ENCODE measurements at regions not wholly inside any gene's neighbourhood (a gene's known extent, or its start where the extent isn't known, plus 50 kb on each side); places are given as distances from the start of the nearest gene placed in this dataset.

DNA sequence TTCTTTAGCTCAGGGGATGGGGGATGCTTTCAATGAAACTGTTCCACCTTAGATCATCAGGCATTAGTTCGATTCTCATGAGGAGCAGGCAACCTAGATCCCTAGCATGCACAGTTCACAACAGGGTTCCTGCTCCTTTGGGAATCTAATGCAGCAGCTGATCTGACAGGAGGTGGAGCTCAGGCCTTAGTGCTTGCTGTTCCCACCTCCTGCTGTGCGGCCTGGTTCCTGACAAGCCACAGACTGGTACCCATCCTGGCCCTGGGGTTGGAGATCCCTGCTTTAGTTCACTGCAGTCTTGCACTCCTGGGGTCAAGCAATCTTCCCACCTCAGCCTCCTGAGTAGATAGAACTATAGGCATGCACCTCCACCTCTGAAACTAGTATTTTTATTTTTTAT lies 1369.8 kb upstream of the NUDT12 start:
- Histone ChIP-seq H3K9me3 (ENCODE audit: control insufficient read depth, insufficient read depth, low read length) (peaks cover 8% of the 10 kb centered on the region; the same call in 1 of the 2 replicates), H3K27me3 (ENCODE audit: control insufficient read depth, insufficient read depth, low read length) (no peaks in the 10 kb centered on the region), H3K4me3 (ENCODE audit: low read depth, low read length) (no peak overlapping the region), H3K27ac (ENCODE audit: low read depth, low read length) (no peak overlapping the region)
- no peak for TF ChIP-seq CTCF (IDR thresholded peaks at IDR 0.05; ENCODE audit: low read depth, low read length)
- DNase-seq (ENCODE audit: low read depth, low spot score), result no peak
- CTCF ChIA-PET, result no interaction called here
- POLR2A ChIA-PET, result no interaction called here

- Histone ChIP-seq H3K9me3 (ENCODE audit: control insufficient read depth, insufficient read depth, low read length) (peaks cover 8% of the 10 kb centered on the region), H3K27ac (ENCODE audit: low read depth, low read length) (no peak overlapping the region), H3K27me3 (ENCODE audit: control insufficient read depth, insufficient read depth, low read length) (no peaks in the 10 kb centered on the region), H3K4me3 (ENCODE audit: low read depth, low read length) (no peak overlapping the region)
- POLR2A ChIA-PET, result no interaction called here
- CTCF ChIA-PET, result no interaction called here
- no peak for DNase-seq (ENCODE audit: low read depth, low spot score)
- TF ChIP-seq CTCF (IDR thresholded peaks at IDR 0.05; ENCODE audit: low read depth, low read length), result no peak
These were observed 1366.4 kb upstream of the NUDT12 start for GRCh38 chr5:104928906-104929520.

- Histone ChIP-seq H3K4me3 (ENCODE audit: low read depth, low read length) (no peak overlapping the region), H3K9me3 (ENCODE audit: control insufficient read depth, insufficient read depth, low read length) (no peaks in the 10 kb centered on the region), H3K27me3 (ENCODE audit: control insufficient read depth, insufficient read depth, low read length) (no peaks in the 10 kb centered on the region), H3K27ac (ENCODE audit: low read depth, low read length) (no peak overlapping the region)
- DNase-seq (ENCODE audit: low read depth, low spot score), result no peak
- TF ChIP-seq CTCF (IDR thresholded peaks at IDR 0.05; ENCODE audit: low read depth, low read length), result no peak
- ChIA-PET POLR2A (no interaction called here), CTCF (no interaction called here)
These were observed 1352.6 kb upstream of the NUDT12 start for GRCh38 chr5:104915226-104915625.

DNA sequence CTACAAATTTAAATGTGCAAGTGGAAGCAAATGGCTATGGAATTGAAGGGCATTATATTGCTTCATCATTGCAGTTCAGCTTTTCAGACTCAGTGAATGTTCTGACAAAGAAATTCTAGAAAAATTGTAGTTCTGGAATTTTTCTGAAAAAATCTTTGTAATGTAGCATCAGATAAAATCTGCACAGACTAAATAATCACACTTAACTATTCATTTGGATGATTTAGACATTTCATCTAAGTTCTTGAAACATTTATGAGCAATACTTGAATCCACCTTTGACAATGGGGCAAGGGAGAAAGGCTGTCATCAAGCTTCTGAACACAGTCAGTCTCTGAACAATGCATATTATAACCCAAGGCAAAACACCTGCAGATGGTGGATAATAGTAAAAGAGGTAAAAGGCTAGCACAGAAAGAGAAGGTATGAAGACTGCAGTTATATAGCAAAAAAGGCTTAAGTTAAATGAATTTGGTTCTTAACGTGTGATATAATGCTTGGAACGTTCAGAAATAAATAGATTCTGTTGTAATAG lies 1352.0 kb upstream of the NUDT12 start:
- no peaks in the 10 kb centered on the region for H3K9me3 ChIP-seq (ENCODE audit: control insufficient read depth, insufficient read depth, low read length)
- no peak for DNase-seq (ENCODE audit: low read depth, low spot score)
- no peak for TF ChIP-seq CTCF (IDR thresholded peaks at IDR 0.05; ENCODE audit: low read depth, low read length)
- ChIA-PET POLR2A (no interaction called here), CTCF (no interaction called here)
- H3K27me3 ChIP-seq (ENCODE audit: control insufficient read depth, insufficient read depth, low read length), result no peaks in the 10 kb centered on the region
- H3K4me3 ChIP-seq (ENCODE audit: low read depth, low read length), result no peak overlapping the region
- no peak overlapping the region for H3K27ac ChIP-seq (ENCODE audit: low read depth, low read length)

DNA sequence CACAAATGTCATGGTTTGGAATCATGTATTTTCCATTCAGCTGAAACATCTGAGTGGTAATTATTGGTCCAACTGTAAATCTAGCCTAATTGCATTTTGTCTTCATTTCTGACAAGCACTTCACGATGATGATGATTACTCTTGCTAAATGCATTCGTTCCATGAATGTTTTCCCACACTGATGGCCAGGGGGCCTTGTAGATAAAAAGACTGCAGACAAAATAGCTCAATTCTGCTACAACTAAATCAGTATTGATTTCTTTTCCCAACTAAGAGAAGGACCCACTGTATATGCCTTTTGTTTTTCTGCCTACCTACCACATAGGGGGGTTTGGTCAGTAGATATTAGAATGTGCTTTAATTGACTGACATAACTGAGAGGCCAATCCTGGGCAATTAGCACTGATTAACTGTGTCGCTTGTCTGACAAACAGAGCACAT lies 1351.3 kb upstream of the NUDT12 start:
- no peak for TF ChIP-seq CTCF (IDR thresholded peaks at IDR 0.05; ENCODE audit: low read depth, low read length)
- ChIA-PET CTCF (no interaction called here), POLR2A (no interaction called here)
- no peak overlapping the region for H3K4me3 ChIP-seq (ENCODE audit: low read depth, low read length)
- H3K27ac ChIP-seq (ENCODE audit: low read depth, low read length), result no peak overlapping the region
- H3K27me3 ChIP-seq (ENCODE audit: control insufficient read depth, insufficient read depth, low read length), result no peaks in the 10 kb centered on the region
- H3K9me3 ChIP-seq (ENCODE audit: control insufficient read depth, insufficient read depth, low read length), result no peaks in the 10 kb centered on the region
- no peak for DNase-seq (ENCODE audit: low read depth, low spot score)
